Breast epithelium (tissue), 4 donors: ENCODE measurements at regions not wholly inside any gene's neighbourhood (a gene's known extent, or its start where the extent isn't known, plus 50 kb on each side); places are given as distances from the start of the nearest gene placed in this dataset.

ENCODE experiments used
- DNase-seq, 2 donors: peaks; one replicate each; pipeline ENCODE4 v3.0.0-alpha.2; 2019; ENCODE audit warnings: low spot score in 2 of 2
- H3K27ac ChIP-seq, 2 donors: fragments of 200-600 bp; sonication (generic) in 1 of 2; one replicate each; pipeline ENCODE4 v1.5.1; 2016 to 2019; ENCODE audit warnings: mild to moderate bottlenecking in 1 of 2
- H3K27me3 ChIP-seq, 2 donors: fragments of 200-600 bp; sonication (generic) in 1 of 2; one replicate each; pipeline versions ENCODE4 v1.5.1 to v1.6.0; 2017 to 2019; ENCODE audit warnings: control low read depth in 1 of 2, mild to moderate bottlenecking in 1 of 2
- H3K36me3 ChIP-seq: fragments of 200-600 bp; one replicate; pipeline ENCODE4 v1.5.1; 2019
- H3K4me1 ChIP-seq, 2 donors: fragments of 200-600 bp; sonication (generic); one replicate each; pipeline ENCODE4 v1.5.1; 2016 to 2019; ENCODE audit warnings: control low read depth in 1 of 2
- H3K4me3 ChIP-seq, 3 donors: fragments of 200-600 bp; sonication (generic); 1 replicate in 2 of 3; 2 replicates in 1 of 3; pipeline ENCODE4 v1.5.1; 2016 to 2019; ENCODE audit warnings: mild to moderate bottlenecking in 3 of 3, moderate library complexity in 2 of 3
- H3K9me3 ChIP-seq, 2 donors: fragments of 200-600 bp; sonication (generic) in 1 of 2; one replicate each; pipeline ENCODE4 v1.5.1; 2016 to 2019; ENCODE audit warnings: control low read depth in 1 of 2
- CTCF ChIP-seq, 3 donors: fragments of 450-650 bp; IDR thresholded peaks; one replicate each; pipeline ENCODE4 v1.5.1; 2016 to 2017; ENCODE audit warnings: antibody characterized with exemption in 3 of 3, mild to moderate bottlenecking in 3 of 3, moderate library complexity in 3 of 3
- POLR2A ChIP-seq: fragments of 450-650 bp; IDR thresholded peaks from one replicate; pipeline ENCODE4 v1.6.1; 2016; ENCODE audit warnings: antibody characterized with exemption, mild to moderate bottlenecking, moderate library complexity
- POLR2AphosphoS5 ChIP-seq, 3 donors: sonication (generic); formaldehyde crosslinking; IDR thresholded peaks; one replicate each; pipeline ENCODE4 v1.6.1; 2017; ENCODE audit warnings: antibody characterized with exemption in 3 of 3
- intact Hi-C: fragments of 100-400 bp; cut with DNase I; formaldehyde crosslinking; loops from one replicate; pipeline ENCODE4 v1.15.1; 2023; ENCODE audit warnings: low total_unique reads

- Histone ChIP-seq H3K27me3 (no peaks in the 10 kb centered on the region), H3K4me1 (no peaks in the 10 kb centered on the region), H3K9me3 (peaks cover 0 to 23% of the 10 kb centered on the region in 2 donors), H3K4me3 (no peak overlapping the region), H3K27ac (no peak overlapping the region), H3K36me3 (no peaks in the 10 kb centered on the region)
- TF ChIP-seq CTCF (IDR thresholded peaks at IDR 0.05) = no peak
- no peak for TF ChIP-seq POLR2AphosphoS5 (IDR thresholded peaks at IDR 0.05)
- TF ChIP-seq POLR2A = no peak
- intact Hi-C loops = no loop called here
- DNase-seq = no peak
These were observed 352.1 kb upstream of the CDH18 start for GRCh38 chr5:20340126-20340525.

- H3K27ac ChIP-seq = no peak overlapping the region
- intact Hi-C loops = loop anchor here (2.0 kb wide), 1 partner anchor 25 kb away; no protein-coding TSS in a partner anchor
- no peak overlapping the region for H3K4me3 ChIP-seq
- TF ChIP-seq POLR2AphosphoS5 (IDR thresholded peaks at IDR 0.05) (no peak), CTCF (IDR thresholded peaks at IDR 0.05) (no peak), POLR2A (no peak)
- no peaks in the 10 kb centered on the region for H3K27me3 ChIP-seq
- no peaks in the 10 kb centered on the region for H3K4me1 ChIP-seq
- no peak for DNase-seq
- H3K9me3 ChIP-seq = peaks cover 0 to 23% of the 10 kb centered on the region in 2 donors
- no peaks in the 10 kb centered on the region for H3K36me3 ChIP-seq
These were observed 348.0 kb upstream of the CDH18 start for GRCh38 chr5:20335978-20336377.

GRCh38 chr5:20331826-20332225 is 343.8 kb upstream of the CDH18 start:
- H3K4me3 ChIP-seq = no peak overlapping the region
- no peak for TF ChIP-seq CTCF (IDR thresholded peaks at IDR 0.05)
- no peak for TF ChIP-seq POLR2AphosphoS5 (IDR thresholded peaks at IDR 0.05)
- no peak for TF ChIP-seq POLR2A
- H3K4me1 ChIP-seq = no peaks in the 10 kb centered on the region
- H3K9me3 ChIP-seq = peaks cover 0 to 1% of the 10 kb centered on the region in 2 donors
- no peak for DNase-seq
- H3K27ac ChIP-seq = no peak overlapping the region
- H3K27me3 ChIP-seq = no peaks in the 10 kb centered on the region
- intact Hi-C loops = no loop called here
- no peaks in the 10 kb centered on the region for H3K36me3 ChIP-seq

- H3K9me3 ChIP-seq = no peaks in the 10 kb centered on the region
- intact Hi-C loops = no loop called here
- TF ChIP-seq POLR2A = no peak
- TF ChIP-seq POLR2AphosphoS5 (IDR thresholded peaks at IDR 0.05) = no peak
- TF ChIP-seq CTCF (IDR thresholded peaks at IDR 0.05) = no peak
- no peaks in the 10 kb centered on the region for H3K4me1 ChIP-seq
- no peaks in the 10 kb centered on the region for H3K36me3 ChIP-seq
- DNase-seq = no peak
- no peak overlapping the region for H3K27ac ChIP-seq
- H3K4me3 ChIP-seq = no peak overlapping the region
- no peaks in the 10 kb centered on the region for H3K27me3 ChIP-seq
These were observed 335.3 kb upstream of the CDH18 start for GRCh38 chr5:20323323-20323722.

DNA sequence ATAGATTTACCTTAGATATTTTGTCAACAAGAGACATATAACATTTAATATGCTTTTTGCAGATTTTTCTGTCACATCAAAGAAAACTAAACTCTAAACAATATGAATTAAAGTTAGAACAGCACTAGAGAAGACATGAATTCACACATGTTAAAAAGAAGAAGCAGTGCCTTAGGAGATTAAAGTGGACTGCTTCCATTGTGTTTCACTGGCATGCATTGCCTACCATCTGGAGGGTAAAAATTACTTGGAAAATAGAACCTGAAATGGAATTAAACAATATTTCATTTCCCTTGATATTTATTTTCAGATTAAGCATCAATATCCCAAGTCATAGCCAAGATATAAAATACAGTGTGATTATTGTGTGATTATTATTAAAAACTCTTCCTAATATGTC is 319.4 kb upstream of the CDH18 start:
- intact Hi-C loops = no loop called here
- no peak for DNase-seq
- Histone ChIP-seq H3K9me3 (no peaks in the 10 kb centered on the region), H3K36me3 (no peaks in the 10 kb centered on the region), H3K4me1 (no peaks in the 10 kb centered on the region), H3K27me3 (no peaks in the 10 kb centered on the region), H3K4me3 (no peak overlapping the region), H3K27ac (no peak overlapping the region)
- no peak for TF ChIP-seq POLR2A
- TF ChIP-seq POLR2AphosphoS5 (IDR thresholded peaks at IDR 0.05) = no peak
- no peak for TF ChIP-seq CTCF (IDR thresholded peaks at IDR 0.05)
